GM23338 (cell line): ENCODE measurements at regions not wholly inside any gene's neighbourhood (a gene's known extent, or its start where the extent isn't known, plus 50 kb on each side); places are given as distances from the start of the nearest gene placed in this dataset.

Experiments
- CREB1 ChIP-seq: fragments of 250-450 bp; sonication (Bioruptor Pico); IDR thresholded peaks from 2 replicates; pipeline ENCODE4 v1.5.0; 2020; ENCODE audit warnings: low read depth, mild to moderate bottlenecking, moderate library complexity
- EZH2 ChIP-seq: fragments of 200-600 bp; sonication (generic); IDR thresholded peaks from one replicate; pipeline ENCODE4 v1.8.0; 2017; ENCODE audit warnings: antibody characterized with exemption, mild to moderate bottlenecking, low read depth; ENCODE audit not compliant: unreplicated experiment
- EZH2phosphoT487 ChIP-seq: fragments of 200-600 bp; sonication (generic); IDR thresholded peaks from one replicate; pipeline ENCODE4 v1.8.1; 2018; ENCODE audit warnings: antibody characterized with exemption; ENCODE audit not compliant: unreplicated experiment
- JUNB ChIP-seq: IDR thresholded peaks from one replicate; pipeline ENCODE4 v1.6.1; 2016; ENCODE audit warnings: antibody characterized with exemption; ENCODE audit not compliant: unreplicated experiment
- NANOG ChIP-seq: IDR thresholded peaks from 2 replicates; pipeline ENCODE4 v1.6.1; 2016; ENCODE audit warnings: antibody characterized with exemption, borderline replicate concordance
- POLR2AphosphoS5 ChIP-seq: IDR thresholded peaks from 2 replicates; pipeline ENCODE4 v1.6.1; 2016; ENCODE audit warnings: antibody characterized with exemption, low read depth
- STAT1 ChIP-seq: IDR thresholded peaks from one replicate; pipeline ENCODE4 v1.6.1; 2016; ENCODE audit warnings: antibody characterized with exemption; ENCODE audit not compliant: unreplicated experiment
- ZNF114 ChIP-seq: fragments of 250-450 bp; sonication (Bioruptor Pico); IDR thresholded peaks from 2 replicates; pipeline ENCODE4 v1.5.0; 2020; ENCODE audit warnings: mild to moderate bottlenecking, moderate library complexity
- ZNF331 ChIP-seq: fragments of 250-450 bp; sonication (Bioruptor Pico); IDR thresholded peaks from 2 replicates; pipeline ENCODE4 v1.5.0; 2020; ENCODE audit warnings: low read depth, mild to moderate bottlenecking, moderate library complexity
- TF ChIP-seq, protein P1 (sequence below), 2 experiments: fragments of 200-600 bp in 1 of 2; sonication (generic) in 1 of 2; conservative IDR thresholded peaks; 2 replicates each; pipeline versions ENCODE4 v1.5.1 to v1.6.1; 2016 to 2017; ENCODE audit warnings: antibody characterized with exemption in 2 of 2, low read depth in 2 of 2, mild to moderate bottlenecking in 2 of 2, moderate library complexity in 1 of 2
- TF ChIP-seq, protein P2 (sequence below): IDR thresholded peaks from 2 replicates; pipeline ENCODE4 v1.6.1; 2016; ENCODE audit warnings: antibody characterized with exemption
- TF ChIP-seq, protein P3 (sequence below): IDR thresholded peaks from one replicate; pipeline ENCODE4 v1.6.1; 2018; ENCODE audit warnings: antibody characterized with exemption; ENCODE audit not compliant: unreplicated experiment
- TF ChIP-seq, protein P4 (sequence below): fragments of 250-450 bp; sonication (Bioruptor Pico); IDR thresholded peaks from 2 replicates; pipeline ENCODE4 v1.5.0; 2020; ENCODE audit warnings: mild to moderate bottlenecking, moderate library complexity

DNA sequence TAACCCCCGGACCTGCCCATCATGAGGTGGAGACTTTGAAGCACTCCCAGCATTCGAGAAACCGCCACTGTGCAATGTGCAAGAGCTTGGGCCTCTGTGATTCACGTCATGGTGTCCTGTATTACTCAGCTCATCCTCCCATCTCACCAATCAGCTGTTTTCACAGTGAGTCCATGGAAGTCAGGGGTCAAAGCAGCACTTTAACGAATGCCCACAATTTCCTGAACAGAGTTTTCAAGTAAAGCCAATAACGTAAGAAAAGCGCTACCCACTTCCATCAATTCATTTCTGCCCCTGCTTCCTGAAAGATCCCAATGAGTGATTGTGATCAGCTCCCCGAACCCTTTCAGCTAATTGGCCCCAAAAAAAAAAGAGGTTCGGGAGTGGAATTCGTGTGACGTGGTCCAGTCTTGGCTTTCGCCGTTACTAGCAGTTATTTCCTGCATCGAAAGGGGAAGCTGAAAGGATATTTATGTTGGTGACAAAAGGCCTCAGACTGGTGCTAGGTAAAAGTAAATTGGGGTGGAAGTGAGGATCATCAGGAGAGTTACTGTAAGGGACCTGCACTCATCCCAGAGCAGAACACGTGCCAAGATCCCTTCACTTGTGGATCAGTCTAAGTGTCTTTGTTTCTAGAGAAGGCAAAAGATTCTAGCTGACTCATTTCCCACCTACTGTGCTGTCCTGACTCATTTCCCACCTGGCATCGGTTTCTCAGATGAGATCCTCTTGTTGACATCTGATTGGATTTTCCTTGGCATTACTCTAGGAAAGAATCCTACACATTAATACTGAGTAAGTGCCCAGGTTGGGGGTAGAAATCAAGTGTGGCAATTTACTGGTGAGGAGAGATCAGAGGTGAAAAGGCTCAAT is 136.7 kb upstream of the NUDT7 start:
- TF ChIP-seq, protein P1, sequence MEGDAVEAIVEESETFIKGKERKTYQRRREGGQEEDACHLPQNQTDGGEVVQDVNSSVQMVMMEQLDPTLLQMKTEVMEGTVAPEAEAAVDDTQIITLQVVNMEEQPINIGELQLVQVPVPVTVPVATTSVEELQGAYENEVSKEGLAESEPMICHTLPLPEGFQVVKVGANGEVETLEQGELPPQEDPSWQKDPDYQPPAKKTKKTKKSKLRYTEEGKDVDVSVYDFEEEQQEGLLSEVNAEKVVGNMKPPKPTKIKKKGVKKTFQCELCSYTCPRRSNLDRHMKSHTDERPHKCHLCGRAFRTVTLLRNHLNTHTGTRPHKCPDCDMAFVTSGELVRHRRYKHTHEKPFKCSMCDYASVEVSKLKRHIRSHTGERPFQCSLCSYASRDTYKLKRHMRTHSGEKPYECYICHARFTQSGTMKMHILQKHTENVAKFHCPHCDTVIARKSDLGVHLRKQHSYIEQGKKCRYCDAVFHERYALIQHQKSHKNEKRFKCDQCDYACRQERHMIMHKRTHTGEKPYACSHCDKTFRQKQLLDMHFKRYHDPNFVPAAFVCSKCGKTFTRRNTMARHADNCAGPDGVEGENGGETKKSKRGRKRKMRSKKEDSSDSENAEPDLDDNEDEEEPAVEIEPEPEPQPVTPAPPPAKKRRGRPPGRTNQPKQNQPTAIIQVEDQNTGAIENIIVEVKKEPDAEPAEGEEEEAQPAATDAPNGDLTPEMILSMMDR (conservative IDR thresholded peaks at IDR 0.05; ENCODE audit: low read depth in 2 of 2), result no peak
- no peak for TF ChIP-seq EZH2phosphoT487
- TF ChIP-seq, protein P2, sequence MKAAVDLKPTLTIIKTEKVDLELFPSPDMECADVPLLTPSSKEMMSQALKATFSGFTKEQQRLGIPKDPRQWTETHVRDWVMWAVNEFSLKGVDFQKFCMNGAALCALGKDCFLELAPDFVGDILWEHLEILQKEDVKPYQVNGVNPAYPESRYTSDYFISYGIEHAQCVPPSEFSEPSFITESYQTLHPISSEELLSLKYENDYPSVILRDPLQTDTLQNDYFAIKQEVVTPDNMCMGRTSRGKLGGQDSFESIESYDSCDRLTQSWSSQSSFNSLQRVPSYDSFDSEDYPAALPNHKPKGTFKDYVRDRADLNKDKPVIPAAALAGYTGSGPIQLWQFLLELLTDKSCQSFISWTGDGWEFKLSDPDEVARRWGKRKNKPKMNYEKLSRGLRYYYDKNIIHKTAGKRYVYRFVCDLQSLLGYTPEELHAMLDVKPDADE, result no peak
- no peak for TF ChIP-seq EZH2
- TF ChIP-seq POLR2AphosphoS5, result no peak
- TF ChIP-seq JUNB, result no peak
- no peak for TF ChIP-seq CREB1 (CRISPR knock-in tag)
- no peak for TF ChIP-seq STAT1
- TF ChIP-seq ZNF114 (CRISPR knock-in tag), result no peak
- TF ChIP-seq, protein P3, sequence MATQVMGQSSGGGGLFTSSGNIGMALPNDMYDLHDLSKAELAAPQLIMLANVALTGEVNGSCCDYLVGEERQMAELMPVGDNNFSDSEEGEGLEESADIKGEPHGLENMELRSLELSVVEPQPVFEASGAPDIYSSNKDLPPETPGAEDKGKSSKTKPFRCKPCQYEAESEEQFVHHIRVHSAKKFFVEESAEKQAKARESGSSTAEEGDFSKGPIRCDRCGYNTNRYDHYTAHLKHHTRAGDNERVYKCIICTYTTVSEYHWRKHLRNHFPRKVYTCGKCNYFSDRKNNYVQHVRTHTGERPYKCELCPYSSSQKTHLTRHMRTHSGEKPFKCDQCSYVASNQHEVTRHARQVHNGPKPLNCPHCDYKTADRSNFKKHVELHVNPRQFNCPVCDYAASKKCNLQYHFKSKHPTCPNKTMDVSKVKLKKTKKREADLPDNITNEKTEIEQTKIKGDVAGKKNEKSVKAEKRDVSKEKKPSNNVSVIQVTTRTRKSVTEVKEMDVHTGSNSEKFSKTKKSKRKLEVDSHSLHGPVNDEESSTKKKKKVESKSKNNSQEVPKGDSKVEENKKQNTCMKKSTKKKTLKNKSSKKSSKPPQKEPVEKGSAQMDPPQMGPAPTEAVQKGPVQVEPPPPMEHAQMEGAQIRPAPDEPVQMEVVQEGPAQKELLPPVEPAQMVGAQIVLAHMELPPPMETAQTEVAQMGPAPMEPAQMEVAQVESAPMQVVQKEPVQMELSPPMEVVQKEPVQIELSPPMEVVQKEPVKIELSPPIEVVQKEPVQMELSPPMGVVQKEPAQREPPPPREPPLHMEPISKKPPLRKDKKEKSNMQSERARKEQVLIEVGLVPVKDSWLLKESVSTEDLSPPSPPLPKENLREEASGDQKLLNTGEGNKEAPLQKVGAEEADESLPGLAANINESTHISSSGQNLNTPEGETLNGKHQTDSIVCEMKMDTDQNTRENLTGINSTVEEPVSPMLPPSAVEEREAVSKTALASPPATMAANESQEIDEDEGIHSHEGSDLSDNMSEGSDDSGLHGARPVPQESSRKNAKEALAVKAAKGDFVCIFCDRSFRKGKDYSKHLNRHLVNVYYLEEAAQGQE, result no peak
- no peak for TF ChIP-seq NANOG
- TF ChIP-seq, protein P4, sequence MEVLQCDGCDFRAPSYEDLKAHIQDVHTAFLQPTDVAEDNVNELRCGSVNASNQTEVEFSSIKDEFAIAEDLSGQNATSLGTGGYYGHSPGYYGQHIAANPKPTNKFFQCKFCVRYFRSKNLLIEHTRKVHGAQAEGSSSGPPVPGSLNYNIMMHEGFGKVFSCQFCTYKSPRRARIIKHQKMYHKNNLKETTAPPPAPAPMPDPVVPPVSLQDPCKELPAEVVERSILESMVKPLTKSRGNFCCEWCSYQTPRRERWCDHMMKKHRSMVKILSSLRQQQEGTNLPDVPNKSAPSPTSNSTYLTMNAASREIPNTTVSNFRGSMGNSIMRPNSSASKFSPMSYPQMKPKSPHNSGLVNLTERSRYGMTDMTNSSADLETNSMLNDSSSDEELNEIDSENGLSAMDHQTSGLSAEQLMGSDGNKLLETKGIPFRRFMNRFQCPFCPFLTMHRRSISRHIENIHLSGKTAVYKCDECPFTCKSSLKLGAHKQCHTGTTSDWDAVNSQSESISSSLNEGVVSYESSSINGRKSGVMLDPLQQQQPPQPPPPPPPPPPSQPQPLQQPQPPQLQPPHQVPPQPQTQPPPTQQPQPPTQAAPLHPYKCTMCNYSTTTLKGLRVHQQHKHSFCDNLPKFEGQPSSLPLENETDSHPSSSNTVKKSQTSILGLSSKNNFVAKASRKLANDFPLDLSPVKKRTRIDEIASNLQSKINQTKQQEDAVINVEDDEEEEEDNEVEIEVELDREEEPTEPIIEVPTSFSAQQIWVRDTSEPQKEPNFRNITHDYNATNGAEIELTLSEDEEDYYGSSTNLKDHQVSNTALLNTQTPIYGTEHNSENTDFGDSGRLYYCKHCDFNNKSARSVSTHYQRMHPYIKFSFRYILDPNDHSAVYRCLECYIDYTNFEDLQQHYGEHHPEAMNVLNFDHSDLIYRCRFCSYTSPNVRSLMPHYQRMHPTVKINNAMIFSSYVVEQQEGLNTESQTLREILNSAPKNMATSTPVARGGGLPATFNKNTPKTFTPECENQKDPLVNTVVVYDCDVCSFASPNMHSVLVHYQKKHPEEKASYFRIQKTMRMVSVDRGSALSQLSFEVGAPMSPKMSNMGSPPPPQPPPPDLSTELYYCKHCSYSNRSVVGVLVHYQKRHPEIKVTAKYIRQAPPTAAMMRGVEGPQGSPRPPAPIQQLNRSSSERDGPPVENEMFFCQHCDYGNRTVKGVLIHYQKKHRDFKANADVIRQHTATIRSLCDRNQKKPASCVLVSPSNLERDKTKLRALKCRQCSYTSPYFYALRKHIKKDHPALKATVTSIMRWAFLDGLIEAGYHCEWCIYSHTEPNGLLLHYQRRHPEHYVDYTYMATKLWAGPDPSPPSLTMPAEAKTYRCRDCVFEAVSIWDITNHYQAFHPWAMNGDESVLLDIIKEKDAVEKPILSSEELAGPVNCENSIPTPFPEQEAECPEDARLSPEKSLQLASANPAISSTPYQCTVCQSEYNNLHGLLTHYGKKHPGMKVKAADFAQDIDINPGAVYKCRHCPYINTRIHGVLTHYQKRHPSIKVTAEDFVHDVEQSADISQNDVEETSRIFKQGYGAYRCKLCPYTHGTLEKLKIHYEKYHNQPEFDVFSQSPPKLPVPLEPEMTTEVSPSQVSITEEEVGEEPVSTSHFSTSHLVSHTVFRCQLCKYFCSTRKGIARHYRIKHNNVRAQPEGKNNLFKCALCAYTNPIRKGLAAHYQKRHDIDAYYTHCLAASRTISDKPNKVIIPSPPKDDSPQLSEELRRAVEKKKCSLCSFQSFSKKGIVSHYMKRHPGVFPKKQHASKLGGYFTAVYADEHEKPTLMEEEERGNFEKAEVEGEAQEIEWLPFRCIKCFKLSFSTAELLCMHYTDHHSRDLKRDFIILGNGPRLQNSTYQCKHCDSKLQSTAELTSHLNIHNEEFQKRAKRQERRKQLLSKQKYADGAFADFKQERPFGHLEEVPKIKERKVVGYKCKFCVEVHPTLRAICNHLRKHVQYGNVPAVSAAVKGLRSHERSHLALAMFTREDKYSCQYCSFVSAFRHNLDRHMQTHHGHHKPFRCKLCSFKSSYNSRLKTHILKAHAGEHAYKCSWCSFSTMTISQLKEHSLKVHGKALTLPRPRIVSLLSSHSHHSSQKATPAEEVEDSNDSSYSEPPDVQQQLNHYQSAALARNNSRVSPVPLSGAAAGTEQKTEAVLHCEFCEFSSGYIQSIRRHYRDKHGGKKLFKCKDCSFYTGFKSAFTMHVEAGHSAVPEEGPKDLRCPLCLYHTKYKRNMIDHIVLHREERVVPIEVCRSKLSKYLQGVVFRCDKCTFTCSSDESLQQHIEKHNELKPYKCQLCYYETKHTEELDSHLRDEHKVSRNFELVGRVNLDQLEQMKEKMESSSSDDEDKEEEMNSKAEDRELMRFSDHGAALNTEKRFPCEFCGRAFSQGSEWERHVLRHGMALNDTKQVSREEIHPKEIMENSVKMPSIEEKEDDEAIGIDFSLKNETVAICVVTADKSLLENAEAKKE (CRISPR knock-in tag), result no peak
- TF ChIP-seq ZNF331 (CRISPR knock-in tag), result no peak
